Naive B cell (primary cell): ENCODE measurements at regions not wholly inside any gene's neighbourhood (a gene's known extent, or its start where the extent isn't known, plus 50 kb on each side); places are given as distances from the start of the nearest gene placed in this dataset.

Experiments used
- ATAC-seq, 2 donors: fragments of 150-1000 bp; cut with Tn5 transposase; 2 replicates each; pipeline ENCODE4 v1.10.0; 2021; ENCODE audit warnings: low read depth in 2 of 2, mild to moderate bottlenecking in 2 of 2, moderate library complexity in 2 of 2
- DNase-seq: peaks from one replicate; pipeline ENCODE4 v3.0.0; 2022
- H3K27ac Mint-ChIP-seq, 6 donors: one replicate each; pipeline ENCODE4 v1.8.0; 2020 to 2022; ENCODE audit warnings: mild to moderate bottlenecking in 6 of 6, mixed read lengths in 6 of 6, moderate library complexity in 5 of 6, inconsistent platforms in 2 of 6
- H3K27me3 Mint-ChIP-seq, 3 donors: one replicate each; pipeline ENCODE4 v1.8.0; 2021 to 2022; ENCODE audit warnings: mixed read lengths in 3 of 3, mild to moderate bottlenecking in 1 of 3
- H3K36me3 Mint-ChIP-seq, 2 donors: one replicate each; pipeline ENCODE4 v1.8.0; 2020 to 2022; ENCODE audit warnings: mixed read lengths in 2 of 2, inconsistent platforms in 1 of 2, mild to moderate bottlenecking in 1 of 2
- H3K4me1 Mint-ChIP-seq, 3 donors: one replicate each; pipeline ENCODE4 v1.8.0; 2020 to 2022; ENCODE audit warnings: mixed read lengths in 3 of 3, inconsistent platforms in 1 of 3, mild to moderate bottlenecking in 1 of 3, moderate library complexity in 1 of 3
- H3K4me3 Mint-ChIP-seq, 8 donors: one replicate each; pipeline ENCODE4 v1.8.0; 2020 to 2022; ENCODE audit warnings: mild to moderate bottlenecking in 8 of 8, mixed read lengths in 8 of 8, moderate library complexity in 8 of 8, inconsistent platforms in 2 of 8
- H3K9me3 Mint-ChIP-seq, 7 donors: one replicate each; pipeline ENCODE4 v1.8.0; 2020 to 2022; ENCODE audit warnings: mixed read lengths in 7 of 7, mild to moderate bottlenecking in 5 of 7, inconsistent platforms in 2 of 7, moderate library complexity in 1 of 7

GRCh38 chr5:111583758-111584203, 71.4 kb upstream of the STARD4 start:
- H3K36me3 Mint-ChIP-seq, result no peaks in the 10 kb centered on the region
- peaks cover 0 to 6% (median 6%) of the 10 kb centered on the region in 3 donors for H3K4me1 Mint-ChIP-seq
- no peak for DNase-seq
- H3K4me3 Mint-ChIP-seq, result no peak overlapping the region
- peaks cover 0 to 7% (median 5%) of the 10 kb centered on the region in 7 donors for H3K9me3 Mint-ChIP-seq
- peaks cover 12 to 26% (median 13%) of the 10 kb centered on the region in 3 donors for H3K27me3 Mint-ChIP-seq
- H3K27ac Mint-ChIP-seq, result no peak overlapping the region
- no peak for ATAC-seq

GRCh38 chr5:111582993-111583601, 70.8 kb upstream of the STARD4 start:
- Mint-ChIP-seq H3K4me1 (peaks cover 0 to 6% (median 6%) of the 10 kb centered on the region in 3 donors), H3K27me3 (peaks cover 6 to 24% (median 18%) of the 10 kb centered on the region in 3 donors), H3K4me3 (no peak overlapping the region), H3K27ac (no peak overlapping the region), H3K36me3 (no peaks in the 10 kb centered on the region), H3K9me3 (peaks cover 0 to 10% (median 7%) of the 10 kb centered on the region in 7 donors)
- DNase-seq (no peak), ATAC-seq (no peak)

- peaks cover 0 to 10% (median 5%) of the 10 kb centered on the region in 7 donors for H3K9me3 Mint-ChIP-seq
- no peak overlapping the region for H3K4me3 Mint-ChIP-seq
- ATAC-seq, result no peak
- no peaks in the 10 kb centered on the region for H3K36me3 Mint-ChIP-seq
- H3K4me1 Mint-ChIP-seq, result peaks cover 0 to under 1% (median under 1%) of the 10 kb centered on the region in 3 donors
- peaks cover 6 to 23% (median 18%) of the 10 kb centered on the region in 3 donors for H3K27me3 Mint-ChIP-seq
- DNase-seq, result no peak
- H3K27ac Mint-ChIP-seq, result no peak overlapping the region
Measured at GRCh38 chr5:111582451-111582850, 70.1 kb upstream of the STARD4 start.

- peaks cover 6 to 23% (median 18%) of the 10 kb centered on the region in 3 donors for H3K27me3 Mint-ChIP-seq
- H3K36me3 Mint-ChIP-seq, result no peaks in the 10 kb centered on the region
- ATAC-seq (no peak), DNase-seq (no peak)
- H3K27ac Mint-ChIP-seq, result no peak overlapping the region
- H3K9me3 Mint-ChIP-seq, result peaks cover 0 to 10% (median 5%) of the 10 kb centered on the region in 7 donors
- H3K4me3 Mint-ChIP-seq, result no peak overlapping the region
- H3K4me1 Mint-ChIP-seq, result no peaks in the 10 kb centered on the region
Measured at GRCh38 chr5:111580956-111581355, 68.6 kb upstream of the STARD4 start.

- Mint-ChIP-seq H3K4me1 (no peaks in the 10 kb centered on the region), H3K4me3 (no peak overlapping the region), H3K27ac (no peak overlapping the region), H3K36me3 (no peaks in the 10 kb centered on the region), H3K9me3 (peaks cover 0 to 12% (median 4%) of the 10 kb centered on the region in 7 donors), H3K27me3 (peaks cover 0 to 14% (median 8%) of the 10 kb centered on the region in 3 donors)
- ATAC-seq (no peak), DNase-seq (no peak)
Measured at GRCh38 chr5:111574311-111574710, 62.0 kb upstream of the STARD4 start.

- H3K4me3 Mint-ChIP-seq, result no peak overlapping the region
- H3K27me3 Mint-ChIP-seq, result peaks cover 0 to 8% (median 3%) of the 10 kb centered on the region in 3 donors
- peaks cover 0 to 11% (median 1%) of the 10 kb centered on the region in 7 donors for H3K9me3 Mint-ChIP-seq
- DNase-seq (no peak), ATAC-seq (no peak)
- no peak overlapping the region for H3K27ac Mint-ChIP-seq
- no peaks in the 10 kb centered on the region for H3K4me1 Mint-ChIP-seq
- H3K36me3 Mint-ChIP-seq, result no peaks in the 10 kb centered on the region
Measured at GRCh38 chr5:111572561-111572960, 60.2 kb upstream of the STARD4 start.

GRCh38 chr5:111563031-111563822, 50.9 kb upstream of the STARD4 start:
- H3K27ac Mint-ChIP-seq, result no peak overlapping the region
- peak in 1 of 2 donors; percentile 43 for ATAC-seq
- DNase-seq, result no peak
- H3K27me3 Mint-ChIP-seq, result peaks cover 0 to 17% (median 0%) of the 10 kb centered on the region in 3 donors
- H3K4me3 Mint-ChIP-seq, result no peak overlapping the region
- no peaks in the 10 kb centered on the region for H3K4me1 Mint-ChIP-seq
- peaks cover 7 to 11% of the 10 kb centered on the region in 2 donors for H3K36me3 Mint-ChIP-seq
- H3K9me3 Mint-ChIP-seq, result peaks cover 2 to 14% (median 10%) of the 10 kb centered on the region in 7 donors

- DNase-seq (no peak), ATAC-seq (no peak)
- Mint-ChIP-seq H3K27me3 (peaks cover 0 to 17% (median 0%) of the 10 kb centered on the region in 3 donors), H3K9me3 (peaks cover 2 to 14% (median 10%) of the 10 kb centered on the region in 7 donors), H3K27ac (no peak overlapping the region), H3K4me1 (no peaks in the 10 kb centered on the region), H3K4me3 (no peak overlapping the region), H3K36me3 (peaks cover 7 to 11% of the 10 kb centered on the region in 2 donors)
Measured at GRCh38 chr5:111562561-111562960, 50.2 kb upstream of the STARD4 start.
